Suprapubic skin (tissue), 4 donors: ENCODE measurements at regions not wholly inside any gene's neighbourhood (a gene's known extent, or its start where the extent isn't known, plus 50 kb on each side); places are given as distances from the start of the nearest gene placed in this dataset.

Source experiments
- POLR2A ChIP-seq, 2 donors: fragments of 450-650 bp; IDR thresholded peaks; one replicate each; pipeline ENCODE4 v1.6.1; 2017; ENCODE audit warnings: antibody characterized with exemption in 2 of 2, mild to moderate bottlenecking in 2 of 2, moderate library complexity in 2 of 2
- POLR2AphosphoS5 ChIP-seq, 3 donors: sonication (generic); formaldehyde crosslinking; IDR thresholded peaks; one replicate each; pipeline ENCODE4 v1.6.1; 2017; ENCODE audit warnings: antibody characterized with exemption in 3 of 3
- TF ChIP-seq, protein P1 (sequence below), 2 donors: fragments of 200-600 bp in 1 of 2; fragments of 450-650 bp in 1 of 2; sonication (generic) in 1 of 2; IDR thresholded peaks; one replicate each; pipeline ENCODE4 v1.5.1; 2016 to 2019; ENCODE audit warnings: antibody characterized with exemption in 2 of 2, mild to moderate bottlenecking in 1 of 2, moderate library complexity in 1 of 2

DNA sequence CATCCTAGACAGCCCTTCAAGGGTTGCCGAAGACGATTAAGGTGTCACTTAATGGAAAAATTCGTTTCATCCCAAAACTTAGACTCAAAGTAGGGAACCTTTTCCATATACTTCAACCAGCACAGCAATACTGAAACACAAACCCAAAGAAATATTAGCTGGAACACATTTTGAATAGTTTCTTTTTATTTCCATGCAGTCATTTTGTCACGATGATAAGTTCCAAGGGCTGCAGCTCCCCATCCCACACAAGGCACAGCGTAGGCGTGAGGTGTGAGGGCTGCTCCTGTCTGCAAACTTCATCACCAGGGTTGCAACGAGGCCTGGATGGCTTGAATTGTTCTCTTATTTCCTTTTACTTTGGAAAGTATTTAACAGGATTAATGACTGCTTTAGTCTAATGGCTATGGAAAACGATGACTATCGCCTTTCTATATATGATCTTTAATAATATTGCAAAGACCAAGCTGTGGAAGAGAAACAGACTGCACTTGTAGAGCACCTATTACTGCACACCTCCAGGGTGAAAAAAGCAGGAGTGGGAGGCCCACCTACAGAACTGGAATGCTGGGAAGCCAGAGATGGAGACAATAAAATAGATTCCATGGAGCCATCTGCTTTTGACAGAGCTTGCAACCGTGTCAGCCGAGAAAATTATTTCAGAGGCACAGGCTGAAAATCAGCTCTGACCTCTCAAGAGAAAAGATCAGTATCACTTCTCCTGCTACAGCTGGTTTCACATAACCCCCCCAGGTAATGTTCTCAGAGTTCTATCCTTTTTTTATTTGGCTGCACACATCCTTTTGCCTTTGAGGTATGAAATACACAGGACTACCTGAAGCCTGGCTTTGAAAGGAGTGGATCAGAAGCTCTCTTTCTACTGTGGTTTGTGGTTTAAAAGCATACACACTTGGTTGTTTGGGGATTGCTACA is 274.5 kb upstream of the NBEA start:
- TF ChIP-seq, protein P1, sequence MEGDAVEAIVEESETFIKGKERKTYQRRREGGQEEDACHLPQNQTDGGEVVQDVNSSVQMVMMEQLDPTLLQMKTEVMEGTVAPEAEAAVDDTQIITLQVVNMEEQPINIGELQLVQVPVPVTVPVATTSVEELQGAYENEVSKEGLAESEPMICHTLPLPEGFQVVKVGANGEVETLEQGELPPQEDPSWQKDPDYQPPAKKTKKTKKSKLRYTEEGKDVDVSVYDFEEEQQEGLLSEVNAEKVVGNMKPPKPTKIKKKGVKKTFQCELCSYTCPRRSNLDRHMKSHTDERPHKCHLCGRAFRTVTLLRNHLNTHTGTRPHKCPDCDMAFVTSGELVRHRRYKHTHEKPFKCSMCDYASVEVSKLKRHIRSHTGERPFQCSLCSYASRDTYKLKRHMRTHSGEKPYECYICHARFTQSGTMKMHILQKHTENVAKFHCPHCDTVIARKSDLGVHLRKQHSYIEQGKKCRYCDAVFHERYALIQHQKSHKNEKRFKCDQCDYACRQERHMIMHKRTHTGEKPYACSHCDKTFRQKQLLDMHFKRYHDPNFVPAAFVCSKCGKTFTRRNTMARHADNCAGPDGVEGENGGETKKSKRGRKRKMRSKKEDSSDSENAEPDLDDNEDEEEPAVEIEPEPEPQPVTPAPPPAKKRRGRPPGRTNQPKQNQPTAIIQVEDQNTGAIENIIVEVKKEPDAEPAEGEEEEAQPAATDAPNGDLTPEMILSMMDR (IDR thresholded peaks at IDR 0.05) = no peak
- no peak for TF ChIP-seq POLR2A (IDR thresholded peaks at IDR 0.05)
- no peak for TF ChIP-seq POLR2AphosphoS5 (IDR thresholded peaks at IDR 0.05)
